ENCODE measurements at regions not wholly inside any gene's neighbourhood (a gene's known extent, or its start where the extent isn't known, plus 50 kb on each side); places are given as distances from the start of the nearest gene placed in this dataset.

GRCh38 chr3:9301091-9301490, 51.6 kb upstream of the SRGAP3 start:
- DNase-seq (ENCODE audit: low read depth) = peak; percentile 44

GRCh38 chr3:9301798-9302197, 52.4 kb upstream of the SRGAP3 start:
- DNase-seq (ENCODE audit: low read depth) = no peak

- peak; percentile 78 for DNase-seq (ENCODE audit: low read depth)
These were observed 53.2 kb upstream of the SRGAP3 start for GRCh38 chr3:9302425-9303181.

GRCh38 chr3:9308298-9308990, 54.4 kb upstream of the THUMPD3 start:
- DNase-seq (ENCODE audit: low read depth) = peak; percentile 65

GRCh38 chr3:9310043-9310442, 52.8 kb upstream of the THUMPD3 start:
- no peak for DNase-seq (ENCODE audit: low read depth)

- DNase-seq (ENCODE audit: low read depth) = no peak
These were observed 51.6 kb upstream of the THUMPD3 start for GRCh38 chr3:9311228-9311627.

Data from EH (cell line).